ENCODE measurements at regions not wholly inside any gene's neighbourhood (a gene's known extent, or its start where the extent isn't known, plus 50 kb on each side); places are given as distances from the start of the nearest gene placed in this dataset.
A peak's percentile ranks its signal among the peaks of the same experiment; 100 is the strongest.

GRCh38 chr20:52789716-52790115, 182.4 kb upstream of the TSHZ2 start:
- no peak for DNase-seq (ENCODE audit: low spot score)
- Mint-ChIP-seq H3K4me3 (ENCODE audit: unreplicated experiment) (no peak overlapping the region), H3K4me1 (ENCODE audit: low read depth) (no peaks in the 10 kb centered on the region), H3K27me3 (ENCODE audit: low read depth) (peaks cover 4% of the 10 kb centered on the region), H3K27ac (ENCODE audit: unreplicated experiment) (no peak overlapping the region), H3K36me3 (ENCODE audit: low read depth) (no peaks in the 10 kb centered on the region), H3K9me3 (ENCODE audit: low read depth) (no peaks in the 10 kb centered on the region)
- TF ChIP-seq CTCF (IDR thresholded peaks at IDR 0.05) = no peak

DNA sequence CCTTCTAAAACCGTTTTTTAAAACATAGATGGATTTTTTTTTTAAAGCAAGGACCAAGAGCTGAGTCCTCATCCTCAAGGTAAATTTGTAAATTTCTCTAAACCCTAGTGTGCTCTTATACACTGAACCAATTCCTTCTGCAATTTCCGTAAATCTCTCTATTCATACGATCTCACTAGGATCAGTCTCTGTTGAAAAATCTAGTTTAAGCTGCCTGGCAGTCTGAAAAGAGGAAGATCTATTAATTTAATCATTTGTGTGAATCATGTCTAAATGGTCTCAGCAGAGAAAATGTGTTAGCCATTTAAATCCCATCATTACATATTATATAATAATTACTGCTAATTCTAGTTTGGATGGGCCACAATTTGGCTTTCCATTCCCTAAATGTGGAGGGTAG, 184.2 kb upstream of the TSHZ2 start:
- H3K27ac Mint-ChIP-seq (ENCODE audit: unreplicated experiment) = no peak overlapping the region
- peaks cover 2% of the 10 kb centered on the region for H3K27me3 Mint-ChIP-seq (ENCODE audit: low read depth)
- no peaks in the 10 kb centered on the region for H3K4me1 Mint-ChIP-seq (ENCODE audit: low read depth)
- TF ChIP-seq CTCF (IDR thresholded peaks at IDR 0.05) = no peak
- no peaks in the 10 kb centered on the region for H3K9me3 Mint-ChIP-seq (ENCODE audit: low read depth)
- DNase-seq (ENCODE audit: low spot score) = no peak
- no peak overlapping the region for H3K4me3 Mint-ChIP-seq (ENCODE audit: unreplicated experiment)
- no peaks in the 10 kb centered on the region for H3K36me3 Mint-ChIP-seq (ENCODE audit: low read depth)

GRCh38 chr20:52787216-52787615, 184.9 kb upstream of the TSHZ2 start:
- DNase-seq (ENCODE audit: low spot score) = no peak
- Mint-ChIP-seq H3K9me3 (ENCODE audit: low read depth) (no peaks in the 10 kb centered on the region), H3K4me3 (ENCODE audit: unreplicated experiment) (no peak overlapping the region), H3K27ac (ENCODE audit: unreplicated experiment) (no peak overlapping the region), H3K27me3 (ENCODE audit: low read depth) (no peaks in the 10 kb centered on the region), H3K36me3 (ENCODE audit: low read depth) (no peaks in the 10 kb centered on the region), H3K4me1 (ENCODE audit: low read depth) (no peaks in the 10 kb centered on the region)
- no peak for TF ChIP-seq CTCF (IDR thresholded peaks at IDR 0.05)

DNA sequence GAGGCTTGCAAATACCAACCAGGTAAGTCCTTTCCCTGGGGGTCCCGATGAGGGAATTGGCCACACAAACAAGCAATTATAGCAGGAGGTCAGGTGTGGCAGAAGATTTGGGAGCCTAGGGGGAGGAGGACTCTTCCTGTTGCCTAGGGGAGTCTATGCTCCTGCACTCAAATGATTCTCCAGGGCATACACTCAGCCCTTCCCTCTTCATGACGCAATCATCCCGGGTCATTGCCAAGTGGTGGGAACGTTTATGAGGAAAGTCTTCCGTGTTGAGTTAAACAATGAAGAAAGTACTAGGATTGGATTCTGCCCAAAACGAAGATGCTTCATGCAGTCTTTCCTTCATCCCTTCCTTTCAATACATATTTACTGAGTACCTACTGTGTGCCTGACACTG, 186.5 kb upstream of the TSHZ2 start:
- DNase-seq (ENCODE audit: low spot score) = no peak
- H3K27ac Mint-ChIP-seq (ENCODE audit: unreplicated experiment) = no peak overlapping the region
- no peaks in the 10 kb centered on the region for H3K4me1 Mint-ChIP-seq (ENCODE audit: low read depth)
- H3K9me3 Mint-ChIP-seq (ENCODE audit: low read depth) = no peaks in the 10 kb centered on the region
- H3K36me3 Mint-ChIP-seq (ENCODE audit: low read depth) = no peaks in the 10 kb centered on the region
- no peak for TF ChIP-seq CTCF (IDR thresholded peaks at IDR 0.05)
- no peak overlapping the region for H3K4me3 Mint-ChIP-seq (ENCODE audit: unreplicated experiment)
- no peaks in the 10 kb centered on the region for H3K27me3 Mint-ChIP-seq (ENCODE audit: low read depth)

- Mint-ChIP-seq H3K4me1 (ENCODE audit: low read depth) (no peaks in the 10 kb centered on the region), H3K36me3 (ENCODE audit: low read depth) (no peaks in the 10 kb centered on the region), H3K27me3 (ENCODE audit: low read depth) (peaks cover 2% of the 10 kb centered on the region), H3K9me3 (ENCODE audit: low read depth) (no peaks in the 10 kb centered on the region), H3K27ac (ENCODE audit: unreplicated experiment) (no peak overlapping the region), H3K4me3 (ENCODE audit: unreplicated experiment) (no peak overlapping the region)
- no peak for DNase-seq (ENCODE audit: low spot score)
- TF ChIP-seq CTCF (IDR thresholded peaks at IDR 0.05) = peak; percentile 28
These were observed 188.4 kb upstream of the TSHZ2 start for GRCh38 chr20:52783769-52784168.
